ENCODE measurements at regions not wholly inside any gene's neighbourhood (a gene's known extent, or its start where the extent isn't known, plus 50 kb on each side); places are given as distances from the start of the nearest gene placed in this dataset.

- H2AFZ ChIP-seq (ENCODE audit: low read length) = no peak overlapping the region
- no peaks in the 10 kb centered on the region for H3K79me2 ChIP-seq (ENCODE audit: insufficient read depth, low read length)
- WGBS (ENCODE audit: low lambda C conversion rate) = 100% methylated on average over 1 of the region's 1 CpG
- ATAC-seq = no peak
- H3K4me1 ChIP-seq (ENCODE audit: insufficient read depth, low read length) = peaks cover 92% of the 10 kb centered on the region
- no TSS peak for BruUV-seq (replicated peaks)
- POLR2A ChIA-PET = no interaction called here
- no peak for FAIRE-seq
- H3K36me3 ChIP-seq (replicated peaks in 1 of 2; ENCODE audit: control insufficient read depth in 1 of 2, insufficient read depth in 2 of 2, low read length in 2 of 2) = no peaks in the 10 kb centered on the region
- H3K4me2 ChIP-seq (ENCODE audit: low read depth, low read length) = no peak overlapping the region
- in situ Hi-C loops (cut with HindIII; ENCODE audit: extremely low pct_ligation_motif_present, low pct_unique_long_range_greater_than_20kb) = no loop called here
- H3K4me3 ChIP-seq (replicated peaks in 1 of 3; ENCODE audit: insufficient read depth in 1 of 3, low read depth in 2 of 3, low read length in 3 of 3) = no peak overlapping the region
- no peak for DNase-seq (ENCODE audit: low spot score)
- no peaks in the 10 kb centered on the region for H3K9me3 ChIP-seq (ENCODE audit: low read length)
- TF ChIP-seq TAF1 (CRISPR knock-in tag; IDR thresholded peaks at IDR 0.05) (no peak), TMF1 (CRISPR knock-in tag; IDR thresholded peaks at IDR 0.05; ENCODE audit: low read depth) (no peak), SIN3B (IDR thresholded peaks at IDR 0.05; ENCODE audit: low read length) (no peak), REL (CRISPR knock-in tag; conservative IDR thresholded peaks at IDR 0.05) (no peak)
- TF ChIP-seq, protein P1, sequence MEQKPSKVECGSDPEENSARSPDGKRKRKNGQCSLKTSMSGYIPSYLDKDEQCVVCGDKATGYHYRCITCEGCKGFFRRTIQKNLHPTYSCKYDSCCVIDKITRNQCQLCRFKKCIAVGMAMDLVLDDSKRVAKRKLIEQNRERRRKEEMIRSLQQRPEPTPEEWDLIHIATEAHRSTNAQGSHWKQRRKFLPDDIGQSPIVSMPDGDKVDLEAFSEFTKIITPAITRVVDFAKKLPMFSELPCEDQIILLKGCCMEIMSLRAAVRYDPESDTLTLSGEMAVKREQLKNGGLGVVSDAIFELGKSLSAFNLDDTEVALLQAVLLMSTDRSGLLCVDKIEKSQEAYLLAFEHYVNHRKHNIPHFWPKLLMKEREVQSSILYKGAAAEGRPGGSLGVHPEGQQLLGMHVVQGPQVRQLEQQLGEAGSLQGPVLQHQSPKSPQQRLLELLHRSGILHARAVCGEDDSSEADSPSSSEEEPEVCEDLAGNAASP (CRISPR knock-in tag; IDR thresholded peaks at IDR 0.05; ENCODE audit: borderline replicate concordance) = no peak
- intact Hi-C loops (cut with micrococcal nuclease; ENCODE audit: unreplicated experiment) = no loop called here
- H3K9ac ChIP-seq (ENCODE audit: insufficient read depth, low read depth, low read length) = no peak overlapping the region
- no peak overlapping the region for H3K27ac ChIP-seq (ENCODE audit: extremely low read length, insufficient read depth, low read length)
- no peaks in the 10 kb centered on the region for H4K20me1 ChIP-seq (ENCODE audit: insufficient read depth, low read length)
- CTCF ChIA-PET (ENCODE audit: low intra/inter-chr PET ratio, low total read pairs) = no interaction called here
- no peaks in the 10 kb centered on the region for H3K27me3 ChIP-seq (ENCODE audit: control insufficient read depth in 1 of 2, insufficient read depth in 2 of 2, low read length in 2 of 2)
Measured at GRCh38 chr6:47132724-47133123, 90.6 kb upstream of the ADGRF1 start.

DNA sequence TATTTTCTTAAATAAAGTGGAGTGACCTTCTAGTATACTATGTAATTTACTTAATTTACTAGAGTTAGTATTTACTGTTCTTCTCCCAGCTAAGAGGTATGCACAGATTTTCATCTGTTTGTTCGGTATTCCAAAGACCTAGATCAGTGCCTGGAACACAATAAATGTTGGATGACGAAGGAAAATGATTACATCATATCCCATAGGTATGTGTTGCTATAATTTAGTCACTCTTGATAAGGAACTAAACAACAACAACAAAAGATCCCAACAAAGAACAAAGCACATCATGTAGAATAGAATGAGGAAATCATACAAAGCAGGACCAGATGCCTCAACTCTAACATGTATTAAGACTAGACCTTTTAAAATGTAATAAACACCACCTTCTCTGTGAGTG is 89.6 kb upstream of the ADGRF1 start:
- no peak for TF ChIP-seq KMT2A (CRISPR knock-in tag; IDR thresholded peaks at IDR 0.05)
- peak; percentile 39 for TF ChIP-seq CEBPB (IDR thresholded peaks at IDR 0.05; ENCODE audit: borderline replicate concordance, low read depth, low read length)
- peak; percentile 72 for TF ChIP-seq ATF7 (IDR thresholded peaks at IDR 0.05)
- no peak for TF ChIP-seq ATF7 (CRISPR knock-in tag; IDR thresholded peaks at IDR 0.05)
- TF ChIP-seq HNRNPLL (IDR thresholded peaks at IDR 0.05; ENCODE audit: low read depth, low read length, poor library complexity, severe bottlenecking) = no peak
- no peak for TF ChIP-seq ZBTB46 (CRISPR knock-in tag; IDR thresholded peaks at IDR 0.05; ENCODE audit: borderline replicate concordance)
- no peak overlapping the region for H3K4me2 ChIP-seq (ENCODE audit: low read depth, low read length)
- WGBS (ENCODE audit: low lambda C conversion rate) = 85% methylated on average over 2 of the region's 2 CpGs
- H3K27me3 ChIP-seq (ENCODE audit: control insufficient read depth in 1 of 2, insufficient read depth in 2 of 2, low read length in 2 of 2) = no peaks in the 10 kb centered on the region
- no peak overlapping the region for H3K9ac ChIP-seq (ENCODE audit: insufficient read depth, low read depth, low read length)
- ATAC-seq (no peak), DNase-seq (ENCODE audit: low spot score) (no peak), FAIRE-seq (no peak)
- no peaks in the 10 kb centered on the region for H3K36me3 ChIP-seq (replicated peaks in 1 of 2; ENCODE audit: control insufficient read depth in 1 of 2, insufficient read depth in 2 of 2, low read length in 2 of 2)
- H2AFZ ChIP-seq (ENCODE audit: low read length) = no peak overlapping the region
- H3K79me2 ChIP-seq (ENCODE audit: insufficient read depth, low read length) = no peaks in the 10 kb centered on the region
- H3K27ac ChIP-seq (ENCODE audit: extremely low read length, insufficient read depth, low read length) = no peak overlapping the region
- no TSS peak for BruUV-seq (replicated peaks)
- H3K4me3 ChIP-seq (replicated peaks in 1 of 3; ENCODE audit: insufficient read depth in 1 of 3, low read depth in 2 of 3, low read length in 3 of 3) = no peak overlapping the region
- H4K20me1 ChIP-seq (ENCODE audit: insufficient read depth, low read length) = no peaks in the 10 kb centered on the region
- H3K9me3 ChIP-seq (ENCODE audit: low read length) = no peaks in the 10 kb centered on the region
- ChIA-PET POLR2A (no interaction called here), CTCF (ENCODE audit: low intra/inter-chr PET ratio, low total read pairs) (no interaction called here)
- H3K4me1 ChIP-seq (ENCODE audit: insufficient read depth, low read length) = peaks cover 92% of the 10 kb centered on the region
- in situ Hi-C loops (cut with HindIII; ENCODE audit: extremely low pct_ligation_motif_present, low pct_unique_long_range_greater_than_20kb) (no loop called here), intact Hi-C loops (cut with micrococcal nuclease; ENCODE audit: unreplicated experiment) (no loop called here)
